NCI-H1092 (cell line): ENCODE measurements at regions not wholly inside any gene's neighbourhood (a gene's known extent, or its start where the extent isn't known, plus 50 kb on each side); places are given as distances from the start of the nearest gene placed in this dataset.
"Not testable (repeated sequence)": the region's sequence is repeated elsewhere in the genome, so short reads cannot be mapped to it uniquely, and the experiment has no call there.

Source experiments
- DNase-seq: peaks from one replicate; lab custom pipeline; 2025; lab: John Stamatoyannopoulos, UW

- DNase-seq, result no peak
Observed at GRCh38 chr6:121548131-121548530, 112.7 kb downstream of the GJA1 start.

DNA sequence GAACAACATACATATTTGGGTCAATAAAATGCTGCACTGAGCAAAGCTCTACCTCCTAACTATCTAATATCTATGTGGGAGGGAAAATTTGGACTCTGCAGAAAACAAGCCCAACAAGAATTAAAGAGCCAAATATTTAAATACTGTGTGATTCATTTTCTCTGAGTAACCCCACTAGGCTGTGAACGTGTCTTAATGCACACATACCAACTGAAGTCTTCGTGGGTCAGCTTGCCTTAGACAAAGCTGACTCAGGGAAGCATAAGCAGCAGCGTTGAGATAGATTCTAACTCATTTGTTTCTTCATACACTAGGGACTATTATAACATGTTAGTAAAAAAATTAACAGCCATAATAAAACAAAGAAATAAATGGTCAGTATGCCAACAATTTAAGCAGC lies 114.3 kb downstream of the GJA1 start:
- DNase-seq, result no peak

- DNase-seq, result no peak
Observed at GRCh38 chr6:121550491-121551010, 115.1 kb downstream of the GJA1 start.

DNA sequence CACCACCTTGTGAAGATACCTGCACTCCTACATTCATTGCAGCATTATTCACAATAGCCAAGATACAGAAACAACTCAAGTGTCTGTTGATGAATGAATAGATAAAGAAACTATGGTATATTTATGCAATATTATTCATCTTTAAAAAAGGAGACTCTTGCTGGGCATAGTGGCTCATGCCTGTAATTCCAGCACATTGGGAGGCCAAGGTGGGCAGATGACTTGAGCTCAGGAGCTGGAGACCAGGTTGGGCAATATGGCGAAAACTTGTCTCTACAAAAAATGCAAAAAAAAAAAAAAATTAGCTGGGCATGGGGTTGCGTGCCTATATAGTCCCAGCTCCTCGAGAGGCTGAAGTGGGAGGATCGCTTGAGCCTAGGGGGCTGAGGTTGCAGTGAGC lies 119.8 kb downstream of the GJA1 start:
- no peak for DNase-seq

GRCh38 chr6:121556149-121556548 lies 120.7 kb downstream of the GJA1 start:
- DNase-seq, result not testable (repeated sequence)

DNA sequence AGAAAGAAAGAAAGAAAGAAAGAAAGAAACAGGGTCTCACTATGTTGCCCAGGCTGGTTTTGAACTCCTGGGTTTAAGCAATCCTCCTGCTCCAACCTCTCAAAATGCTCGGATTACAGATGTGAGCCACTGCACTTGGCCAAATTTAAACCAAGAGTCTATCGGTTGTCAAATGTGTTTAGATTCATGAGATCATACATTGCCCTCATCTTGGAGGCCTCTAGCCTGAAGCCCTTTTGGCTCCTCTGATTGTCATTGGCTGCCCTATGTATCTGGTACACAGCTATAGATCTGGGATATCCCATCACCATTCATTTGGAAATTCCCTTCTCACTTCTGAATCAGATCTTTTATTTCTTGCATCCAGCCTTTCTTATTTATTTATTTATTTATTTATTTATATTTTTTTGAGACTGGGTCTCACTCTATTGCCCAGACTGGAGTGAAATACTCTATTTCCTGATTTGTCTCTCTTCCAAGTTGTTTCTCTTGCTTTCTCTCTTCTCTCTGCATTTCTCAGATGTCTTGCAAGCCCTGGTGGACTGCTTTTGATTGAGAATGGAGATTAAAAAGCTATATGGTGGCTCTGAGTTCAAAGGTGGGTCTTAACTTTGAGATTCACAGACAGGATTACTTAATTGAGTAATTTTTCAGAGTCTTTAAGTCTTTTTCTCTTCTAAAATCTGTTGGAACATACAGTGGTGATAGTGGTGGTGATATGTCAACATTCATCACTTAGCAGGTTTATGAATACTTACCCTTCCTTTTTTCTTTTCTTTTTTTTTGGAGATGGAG lies 121.9 kb downstream of the GJA1 start:
- DNase-seq, result no peak

GRCh38 chr6:121559611-121560269 lies 124.3 kb downstream of the GJA1 start:
- no peak for DNase-seq

GRCh38 chr6:121560476-121560875 lies 125.0 kb downstream of the GJA1 start:
- DNase-seq, result no peak

GRCh38 chr6:121563286-121563685 lies 127.8 kb downstream of the GJA1 start:
- no peak for DNase-seq

- DNase-seq, result not testable (repeated sequence)
Observed at GRCh38 chr6:121564529-121564928, 129.1 kb downstream of the GJA1 start.

DNA sequence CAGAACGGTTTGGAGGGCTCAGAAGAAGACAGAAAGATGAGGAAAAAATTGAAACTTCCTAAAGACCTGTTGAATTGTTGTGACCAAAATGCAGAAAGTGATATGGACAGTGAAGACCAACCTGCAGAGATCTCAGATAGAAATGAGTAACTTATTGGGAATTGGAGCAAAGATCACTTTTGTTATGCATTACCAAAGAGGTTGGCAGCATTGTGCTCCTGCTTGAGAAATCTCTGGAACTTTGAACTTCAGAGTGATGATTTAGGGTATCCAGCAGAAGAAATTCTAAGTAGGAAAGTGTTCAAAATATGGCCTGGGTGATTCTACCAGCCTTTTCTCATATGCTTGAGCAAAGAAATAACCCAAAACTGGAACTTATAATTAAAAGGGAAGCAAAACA lies 136.0 kb downstream of the GJA1 start:
- no peak for DNase-seq

DNA sequence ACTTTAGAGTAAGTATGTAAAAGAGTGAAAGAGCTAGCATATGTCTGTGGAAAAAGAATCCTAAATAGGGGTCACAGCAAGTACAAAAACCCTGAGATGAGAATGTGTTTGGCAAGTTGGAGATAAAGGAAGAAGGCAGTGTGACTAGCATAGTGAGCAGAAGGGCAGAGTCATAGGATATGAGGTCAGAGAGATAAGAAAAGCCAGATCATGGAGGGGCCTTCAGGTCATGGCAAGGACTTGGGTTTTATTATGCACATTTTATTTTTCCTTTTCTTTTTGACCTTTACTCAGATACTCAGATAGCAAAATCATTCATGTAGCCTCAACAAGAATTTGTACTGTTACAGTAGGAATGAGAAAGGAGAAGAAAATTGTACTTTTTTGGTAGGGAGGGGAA lies 138.0 kb downstream of the GJA1 start:
- no peak for DNase-seq

- no peak for DNase-seq
Observed at GRCh38 chr6:121578216-121578615, 142.8 kb downstream of the GJA1 start.

DNA sequence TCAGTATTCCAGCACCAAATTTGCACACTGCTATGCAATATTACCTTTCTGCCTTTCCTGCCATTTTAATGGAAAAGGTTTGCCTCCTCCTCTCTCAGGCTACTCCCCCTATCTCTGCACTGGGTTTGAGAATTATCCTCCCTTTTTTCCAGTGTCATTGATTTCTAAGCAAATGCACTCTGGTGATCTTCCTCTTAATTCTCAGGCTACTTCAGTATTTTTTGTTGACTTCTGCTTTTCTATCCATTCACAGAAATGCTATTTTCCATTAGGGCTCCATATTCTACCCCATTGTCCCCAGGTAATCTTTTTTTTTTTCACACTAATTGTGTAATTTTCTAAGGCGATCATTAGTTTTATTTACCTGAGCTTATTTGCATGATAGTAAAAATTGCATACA lies 144.0 kb downstream of the GJA1 start:
- no peak for DNase-seq

- no peak for DNase-seq
Observed at GRCh38 chr6:121581327-121581726, 145.9 kb downstream of the GJA1 start.

DNA sequence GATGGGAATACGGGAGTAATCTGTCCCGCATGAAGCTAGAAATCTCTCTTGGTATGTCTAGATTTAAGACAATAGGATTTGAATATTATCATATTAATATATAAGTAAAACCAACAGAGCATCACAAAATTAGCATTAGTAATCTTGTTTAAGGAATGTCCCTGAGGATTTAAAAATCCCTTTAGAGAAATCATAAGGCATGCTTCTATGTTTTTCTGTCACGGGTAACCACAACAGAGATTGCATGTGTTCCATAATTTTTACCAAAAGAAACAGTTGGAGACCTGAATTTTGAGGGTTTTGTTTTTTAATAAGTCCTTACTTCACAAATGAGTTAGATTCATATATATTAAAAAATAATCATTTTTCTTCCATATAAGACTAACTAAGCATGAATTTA lies 146.8 kb downstream of the GJA1 start:
- no peak for DNase-seq

GRCh38 chr6:121584586-121585369 lies 149.3 kb downstream of the GJA1 start:
- no peak for DNase-seq

DNA sequence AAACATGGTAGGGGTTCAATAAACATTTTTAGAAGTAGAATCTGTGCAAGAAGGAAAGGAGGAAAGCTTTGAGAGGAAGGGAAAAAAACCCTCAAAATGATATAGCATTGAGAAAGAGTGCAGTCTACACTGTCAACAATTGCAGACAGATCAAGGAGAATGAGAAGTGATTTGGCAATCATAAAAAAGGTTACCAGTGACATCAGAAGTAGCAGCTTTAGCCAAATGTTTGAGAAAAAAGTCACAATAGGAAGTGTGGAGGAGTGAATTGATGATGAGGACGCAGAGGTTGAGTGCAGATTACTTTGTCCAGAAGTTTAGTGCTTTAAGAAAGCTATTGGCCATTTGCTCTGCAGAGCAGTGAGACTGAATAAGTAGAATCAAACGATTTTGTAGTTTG lies 155.0 kb downstream of the GJA1 start:
- DNase-seq, result no peak

DNA sequence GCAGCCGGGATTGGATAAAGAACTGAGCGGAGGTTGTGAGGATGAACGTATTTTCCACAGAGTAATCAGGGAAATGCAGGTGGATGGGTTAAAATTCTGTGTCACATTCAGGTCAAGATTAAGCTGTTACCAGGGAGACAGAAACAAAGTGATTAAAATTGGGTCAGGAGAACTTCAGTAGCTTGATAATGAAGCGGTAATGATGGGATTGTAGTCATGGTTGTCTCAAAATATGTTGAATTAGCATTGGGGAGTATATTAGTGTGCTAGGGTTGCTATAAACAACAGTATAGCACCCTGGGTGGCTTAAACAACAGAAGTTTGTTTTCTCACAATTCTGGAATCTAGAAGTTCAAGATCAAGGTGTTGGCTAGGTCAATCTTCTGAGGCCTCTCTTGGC lies 155.5 kb downstream of the GJA1 start:
- DNase-seq, result no peak

DNA sequence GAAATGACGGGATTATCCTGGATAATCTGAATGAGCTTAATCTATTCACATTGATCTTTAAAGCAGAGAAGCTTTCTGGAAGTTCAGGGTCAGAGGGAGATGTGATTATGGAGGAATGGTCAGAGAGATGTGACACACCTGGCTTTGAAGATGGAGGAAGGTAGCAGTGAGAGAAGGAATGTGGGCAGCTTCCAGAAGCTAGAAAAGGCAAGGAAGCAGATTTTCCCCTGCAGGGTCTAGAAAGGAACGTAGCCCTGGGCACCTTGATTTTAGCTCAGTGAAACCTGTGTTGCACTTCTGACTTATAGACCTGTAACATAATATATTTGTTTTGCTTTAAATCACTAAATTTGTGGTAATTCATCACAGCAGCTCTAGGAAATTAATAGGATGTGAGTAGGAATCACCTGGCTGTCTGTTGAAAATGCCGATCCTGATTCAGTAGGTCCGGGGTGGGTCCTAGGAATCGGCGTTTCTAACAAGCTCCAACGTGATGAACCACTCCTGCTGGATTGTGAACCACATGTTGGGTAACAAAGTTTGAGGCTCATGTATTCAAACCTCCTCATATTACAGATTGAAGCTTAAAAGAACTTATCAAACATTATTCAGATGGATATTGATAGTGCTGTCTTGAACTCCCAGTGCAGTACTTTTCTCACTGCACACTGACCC lies 157.0 kb downstream of the GJA1 start:
- DNase-seq, result no peak

DNA sequence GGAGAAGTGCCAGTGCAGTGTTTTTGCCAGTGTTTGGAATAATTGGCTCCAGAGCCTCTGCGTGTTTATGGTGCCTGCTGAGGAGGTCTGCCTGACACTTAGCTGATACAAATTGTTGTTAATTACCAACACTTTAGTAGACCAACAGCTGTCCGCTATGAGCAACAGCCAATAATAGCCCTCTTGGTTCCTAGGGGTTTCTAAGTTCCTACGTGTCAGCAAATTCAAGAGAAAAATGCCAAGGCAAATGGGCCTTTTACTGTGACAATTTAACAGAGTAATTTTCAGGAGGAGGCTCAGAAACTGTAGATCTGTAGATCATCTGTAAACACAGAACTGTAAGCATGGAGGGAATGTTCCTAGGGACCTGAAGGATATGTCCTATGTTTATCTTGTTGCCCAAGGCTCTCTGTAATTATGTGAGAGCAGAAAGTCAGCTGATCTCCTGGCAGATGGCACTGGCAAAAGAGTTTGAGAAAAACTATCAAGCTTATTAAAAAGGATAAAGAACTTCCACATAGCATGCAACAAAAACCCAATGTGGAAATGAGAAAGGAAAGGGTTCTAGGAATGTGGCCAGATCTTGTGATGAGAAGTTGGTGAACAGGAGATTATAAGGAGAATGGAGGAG lies 157.7 kb downstream of the GJA1 start:
- no peak for DNase-seq

- no peak for DNase-seq
Observed at GRCh38 chr6:121594053-121594452, 158.6 kb downstream of the GJA1 start.
